ENCODE measurements at regions not wholly inside any gene's neighbourhood (a gene's known extent, or its start where the extent isn't known, plus 50 kb on each side); places are given as distances from the start of the nearest gene placed in this dataset.

GRCh38 chr12:107973950-107974349 lies 155.1 kb upstream of the WSCD2 start:
- TF ChIP-seq CTCF (IDR thresholded peaks at IDR 0.05; ENCODE audit: low read length) (no peak), EZH2phosphoT487 (IDR thresholded peaks at IDR 0.05; ENCODE audit: low read length) (no peak)
